HG02623 (cell line): ENCODE measurements at regions not wholly inside any gene's neighbourhood (a gene's known extent, or its start where the extent isn't known, plus 50 kb on each side); places are given as distances from the start of the nearest gene placed in this dataset.

Source experiments
- ATAC-seq: cut with Tn5 transposase; IDR thresholded peaks from one replicate; pipeline ENCODE4 v1.9.1; 2021; ENCODE audit warnings: moderate library complexity; ENCODE audit not compliant: unreplicated experiment

GRCh38 chr6:87938287-87938686 lies 109.4 kb upstream of the SPACA1 start:
- ATAC-seq = no peak

GRCh38 chr6:87936065-87936464 lies 111.6 kb upstream of the SPACA1 start:
- ATAC-seq = no peak

- ATAC-seq = no peak
Measured at GRCh38 chr6:87935196-87935595, 112.4 kb upstream of the SPACA1 start.

- no peak for ATAC-seq
Measured at GRCh38 chr6:87932361-87932760, 115.3 kb upstream of the SPACA1 start.

- peak; percentile 54 for ATAC-seq
Measured at GRCh38 chr6:87929843-87930288, 117.8 kb upstream of the SPACA1 start.

- ATAC-seq = no peak
Measured at GRCh38 chr6:87926687-87927086, 121.0 kb upstream of the SPACA1 start.

GRCh38 chr6:87926072-87926471 lies 121.6 kb upstream of the SPACA1 start:
- ATAC-seq = no peak

GRCh38 chr6:87925373-87926060 lies 122.1 kb upstream of the SPACA1 start:
- ATAC-seq = peak; percentile 42

- ATAC-seq = no peak
Measured at GRCh38 chr6:87923389-87924050, 124.1 kb upstream of the SPACA1 start.

- peak; percentile 74 for ATAC-seq
Measured at GRCh38 chr6:87922947-87923330, 124.7 kb upstream of the SPACA1 start.

GRCh38 chr6:87922196-87922946 lies 125.3 kb upstream of the SPACA1 start:
- ATAC-seq = peak; percentile 0

GRCh38 chr6:87921034-87921433 lies 126.6 kb upstream of the SPACA1 start:
- ATAC-seq = no peak

- no peak for ATAC-seq
Measured at GRCh38 chr6:87920245-87920644, 127.4 kb upstream of the SPACA1 start.

- no peak for ATAC-seq
Measured at GRCh38 chr6:87919416-87919815, 128.2 kb upstream of the SPACA1 start.

GRCh38 chr6:87919001-87919400 lies 128.6 kb upstream of the SPACA1 start:
- ATAC-seq = no peak

GRCh38 chr6:87918461-87918941 lies 129.1 kb upstream of the SPACA1 start:
- ATAC-seq = no peak

- no peak for ATAC-seq
Measured at GRCh38 chr6:87917886-87918285, 129.8 kb upstream of the SPACA1 start.

GRCh38 chr6:87916446-87916845 lies 131.2 kb upstream of the SPACA1 start:
- no peak for ATAC-seq

GRCh38 chr6:87914637-87915395 lies 132.8 kb upstream of the SPACA1 start:
- peak; percentile 94 for ATAC-seq

GRCh38 chr6:87913974-87914373 lies 133.7 kb upstream of the SPACA1 start:
- ATAC-seq = no peak

- ATAC-seq = no peak
Measured at GRCh38 chr6:87912102-87912501, 135.5 kb upstream of the SPACA1 start.
